22Rv1 (cell line): ENCODE measurements at regions not wholly inside any gene's neighbourhood (a gene's known extent, or its start where the extent isn't known, plus 50 kb on each side); places are given as distances from the start of the nearest gene placed in this dataset.

ENCODE experiments used
- ZFX ChIP-seq: fragments of 450-650 bp; IDR thresholded peaks from 2 replicates; pipeline ENCODE4 v1.6.1; 2017; ENCODE audit warnings: antibody characterized with exemption, borderline replicate concordance
- TF ChIP-seq, protein P1 (sequence below): fragments of 450-650 bp; IDR thresholded peaks from 2 replicates; pipeline ENCODE4 v1.5.1; 2017; ENCODE audit warnings: mild to moderate bottlenecking

DNA sequence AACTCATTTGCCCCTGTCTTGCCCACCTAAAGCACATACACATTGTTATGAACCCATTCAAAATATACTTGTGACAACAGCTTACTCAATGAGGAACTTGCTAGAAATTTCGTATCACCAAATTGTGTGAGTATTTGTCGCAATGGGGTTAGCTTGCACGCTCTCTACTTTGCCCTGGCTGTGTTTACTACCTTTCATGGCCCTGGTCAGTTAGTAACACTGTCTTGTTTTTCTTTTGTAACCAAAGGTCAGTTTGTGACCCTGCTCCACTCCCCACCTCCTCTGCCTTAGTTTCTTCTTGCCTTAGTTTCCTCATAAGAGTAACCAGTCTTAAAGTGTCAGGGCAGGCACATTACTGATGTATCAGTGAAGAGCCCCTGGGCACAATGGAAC, 205.8 kb upstream of the EEA1 start:
- TF ChIP-seq, protein P1, sequence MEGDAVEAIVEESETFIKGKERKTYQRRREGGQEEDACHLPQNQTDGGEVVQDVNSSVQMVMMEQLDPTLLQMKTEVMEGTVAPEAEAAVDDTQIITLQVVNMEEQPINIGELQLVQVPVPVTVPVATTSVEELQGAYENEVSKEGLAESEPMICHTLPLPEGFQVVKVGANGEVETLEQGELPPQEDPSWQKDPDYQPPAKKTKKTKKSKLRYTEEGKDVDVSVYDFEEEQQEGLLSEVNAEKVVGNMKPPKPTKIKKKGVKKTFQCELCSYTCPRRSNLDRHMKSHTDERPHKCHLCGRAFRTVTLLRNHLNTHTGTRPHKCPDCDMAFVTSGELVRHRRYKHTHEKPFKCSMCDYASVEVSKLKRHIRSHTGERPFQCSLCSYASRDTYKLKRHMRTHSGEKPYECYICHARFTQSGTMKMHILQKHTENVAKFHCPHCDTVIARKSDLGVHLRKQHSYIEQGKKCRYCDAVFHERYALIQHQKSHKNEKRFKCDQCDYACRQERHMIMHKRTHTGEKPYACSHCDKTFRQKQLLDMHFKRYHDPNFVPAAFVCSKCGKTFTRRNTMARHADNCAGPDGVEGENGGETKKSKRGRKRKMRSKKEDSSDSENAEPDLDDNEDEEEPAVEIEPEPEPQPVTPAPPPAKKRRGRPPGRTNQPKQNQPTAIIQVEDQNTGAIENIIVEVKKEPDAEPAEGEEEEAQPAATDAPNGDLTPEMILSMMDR = no peak
- no peak for TF ChIP-seq ZFX
